Keratinocyte (primary cell): ENCODE measurements at regions not wholly inside any gene's neighbourhood (a gene's known extent, or its start where the extent isn't known, plus 50 kb on each side); places are given as distances from the start of the nearest gene placed in this dataset.

Experiments used
- DNase-seq: peaks from one replicate; pipeline ENCODE4 v3.0.0-alpha.2; 2011; ENCODE audit warnings: low read depth, missing footprints, low spot score
- FAIRE-seq: peaks from 2 replicates; lab custom pipeline; 2011; peaks lifted over from hg19 to GRCh38; lab: Jason Lieb, UNC
- H2AFZ ChIP-seq: 2 replicates; pipeline ENCODE4 v1.6.0; 2012; ENCODE audit warnings: low read length, control low read depth, inconsistent platforms; ENCODE audit not compliant: control insufficient read depth
- H3K27ac ChIP-seq: 2 replicates; pipeline ENCODE4 v1.5.1; 2011; ENCODE audit warnings: low read length; ENCODE audit not compliant: control insufficient read depth, insufficient read depth
- H3K27me3 ChIP-seq: 3 replicates; pipeline ENCODE4 v1.6.0; 2011; ENCODE audit warnings: low read length; ENCODE audit not compliant: control insufficient read depth, insufficient read depth; ENCODE audit errors: extremely low read depth
- H3K36me3 ChIP-seq, 2 experiments: 2 replicates in 1 of 2; 3 replicates in 1 of 2; pipeline ENCODE4 v1.5.1; 2011; ENCODE audit warnings: low read length in 2 of 2, mild to moderate bottlenecking in 1 of 2; ENCODE audit not compliant: control insufficient read depth in 2 of 2, insufficient read depth in 2 of 2; ENCODE audit errors: extremely low read depth in 1 of 2
- H3K4me1 ChIP-seq: 3 replicates; pipeline ENCODE4 v1.5.1; 2011; ENCODE audit warnings: low read length; ENCODE audit not compliant: control insufficient read depth, insufficient read depth; ENCODE audit errors: extremely low read depth
- H3K4me2 ChIP-seq: 3 replicates; pipeline ENCODE4 v1.6.0; 2011; ENCODE audit warnings: low read depth, low read length; ENCODE audit not compliant: control insufficient read depth, insufficient read depth; ENCODE audit errors: extremely low read depth
- H3K4me3 ChIP-seq, 3 experiments: fragments of 200-600 bp in 1 of 3; sonication (generic) in 1 of 3; 2 replicates in 2 of 3; 3 replicates in 1 of 3; pipeline ENCODE4 v1.5.1; 2011 to 2016; ENCODE audit warnings: low read length in 3 of 3, mild to moderate bottlenecking in 3 of 3, control low read depth in 2 of 3, inconsistent platforms in 1 of 3, low read depth in 1 of 3, mixed read lengths in 1 of 3, mixed run types in 1 of 3, moderate library complexity in 1 of 3; ENCODE audit not compliant: control insufficient read depth in 2 of 3, insufficient read depth in 2 of 3; ENCODE audit errors: extremely low read depth in 1 of 3
- H3K79me2 ChIP-seq: 2 replicates; pipeline ENCODE4 v1.6.0; 2012; ENCODE audit warnings: low read length; ENCODE audit not compliant: control insufficient read depth, insufficient read depth
- H3K9ac ChIP-seq: 3 replicates; pipeline ENCODE4 v1.6.0; 2011; ENCODE audit warnings: low read length; ENCODE audit not compliant: control insufficient read depth, insufficient read depth; ENCODE audit errors: extremely low read depth
- H3K9me1 ChIP-seq: 3 replicates; pipeline ENCODE4 v1.6.0; 2011; ENCODE audit warnings: low read length; ENCODE audit not compliant: control insufficient read depth, insufficient read depth; ENCODE audit errors: extremely low read depth
- H3K9me3 ChIP-seq: 2 replicates; pipeline ENCODE4 v1.5.1; 2012; ENCODE audit warnings: low read depth, low read length; ENCODE audit not compliant: control insufficient read depth
- H4K20me1 ChIP-seq: 3 replicates; pipeline ENCODE4 v1.6.0; 2011; ENCODE audit warnings: low read length; ENCODE audit not compliant: control insufficient read depth, insufficient read depth; ENCODE audit errors: extremely low read depth
- EZH2 ChIP-seq: IDR thresholded peaks from one replicate; pipeline ENCODE4 v1.6.1; 2012; ENCODE audit warnings: inconsistent platforms, mild to moderate bottlenecking, low read length, moderate library complexity
- dilution Hi-C: fragments of 300-500 bp; cut with MboI; formaldehyde crosslinking; loops from one replicate; pipeline ENCODE4 v1.7.0; 2020; ENCODE audit warnings: low sequenced_read_pairs; ENCODE audit not compliant: extremely low pct_ligation_motif_present
- TF ChIP-seq, protein P1 (sequence below), 3 experiments: IDR thresholded peaks in 1 of 3; conservative IDR thresholded peaks in 1 of 3; optimal IDR thresholded peaks in 1 of 3; 2 replicates in 2 of 3; 3 replicates in 1 of 3; pipeline versions ENCODE3 to v1.5.1; 2011; ENCODE audit warnings: low read length in 3 of 3, mild to moderate bottlenecking in 3 of 3, moderate library complexity in 2 of 3, control low read depth in 1 of 3, inconsistent platforms in 1 of 3; ENCODE audit not compliant: insufficient read depth in 2 of 3; ENCODE audit errors: extremely low read depth in 1 of 3

DNA sequence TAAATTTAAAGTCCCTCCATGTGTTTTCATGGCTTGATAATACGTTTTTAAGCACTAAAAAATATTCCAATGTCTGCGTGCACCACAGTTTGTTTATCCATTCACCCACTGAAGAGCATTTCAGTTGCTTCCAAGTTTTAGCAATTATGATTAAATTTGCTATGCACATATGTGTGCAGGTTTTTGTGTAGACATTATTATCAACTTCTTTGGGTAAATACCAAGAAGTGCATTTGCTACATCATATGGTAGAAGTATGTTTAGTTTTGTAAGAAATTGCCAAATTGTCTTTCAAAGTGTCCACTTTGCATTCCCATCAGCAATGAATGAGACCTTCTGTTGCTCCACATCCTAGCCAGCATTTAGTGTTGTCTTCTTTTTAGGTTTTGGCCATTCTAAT is 550.0 kb downstream of the BRINP3 start:
- dilution Hi-C loops: no loop called here
- Histone ChIP-seq H3K4me2 (no peak overlapping the region), H3K4me1 (no peaks in the 10 kb centered on the region)

DNA sequence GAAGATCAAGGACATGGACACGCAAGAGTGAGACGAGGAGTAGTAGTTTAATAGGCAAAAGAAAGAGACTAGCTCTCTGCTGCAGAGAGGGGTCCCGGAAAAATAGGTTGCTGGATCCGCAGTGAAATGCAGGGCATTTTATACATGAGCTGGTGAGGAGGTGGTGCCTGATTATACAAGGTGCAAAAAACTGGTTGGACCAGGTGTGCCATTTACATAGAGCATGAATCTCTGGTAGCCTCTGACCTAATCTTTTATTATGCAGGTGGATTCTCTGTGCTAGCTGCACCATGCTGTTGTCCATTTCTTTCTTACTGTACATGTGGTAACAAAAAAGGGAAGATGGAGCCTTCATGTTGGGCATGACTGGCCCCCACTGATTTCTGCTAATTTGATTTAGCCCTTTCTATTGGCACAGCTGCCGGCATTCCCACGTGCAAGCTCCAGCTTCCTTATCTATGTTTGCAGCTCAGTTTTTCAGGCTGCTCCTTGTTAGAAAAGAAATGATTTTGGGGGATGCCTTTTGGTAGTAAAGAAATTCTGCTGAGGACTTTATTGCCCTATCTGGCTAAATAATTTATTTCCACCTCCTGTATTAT is 548.1 kb downstream of the BRINP3 start:
- no peaks in the 10 kb centered on the region for H4K20me1 ChIP-seq
- no peaks in the 10 kb centered on the region for H3K4me1 ChIP-seq
- DNase-seq: no peak
- H3K9ac ChIP-seq: no peak overlapping the region
- no peak overlapping the region for H3K4me3 ChIP-seq
- no peaks in the 10 kb centered on the region for H3K36me3 ChIP-seq
- no peaks in the 10 kb centered on the region for H3K27me3 ChIP-seq
- no peaks in the 10 kb centered on the region for H3K9me3 ChIP-seq
- TF ChIP-seq, protein P1, sequence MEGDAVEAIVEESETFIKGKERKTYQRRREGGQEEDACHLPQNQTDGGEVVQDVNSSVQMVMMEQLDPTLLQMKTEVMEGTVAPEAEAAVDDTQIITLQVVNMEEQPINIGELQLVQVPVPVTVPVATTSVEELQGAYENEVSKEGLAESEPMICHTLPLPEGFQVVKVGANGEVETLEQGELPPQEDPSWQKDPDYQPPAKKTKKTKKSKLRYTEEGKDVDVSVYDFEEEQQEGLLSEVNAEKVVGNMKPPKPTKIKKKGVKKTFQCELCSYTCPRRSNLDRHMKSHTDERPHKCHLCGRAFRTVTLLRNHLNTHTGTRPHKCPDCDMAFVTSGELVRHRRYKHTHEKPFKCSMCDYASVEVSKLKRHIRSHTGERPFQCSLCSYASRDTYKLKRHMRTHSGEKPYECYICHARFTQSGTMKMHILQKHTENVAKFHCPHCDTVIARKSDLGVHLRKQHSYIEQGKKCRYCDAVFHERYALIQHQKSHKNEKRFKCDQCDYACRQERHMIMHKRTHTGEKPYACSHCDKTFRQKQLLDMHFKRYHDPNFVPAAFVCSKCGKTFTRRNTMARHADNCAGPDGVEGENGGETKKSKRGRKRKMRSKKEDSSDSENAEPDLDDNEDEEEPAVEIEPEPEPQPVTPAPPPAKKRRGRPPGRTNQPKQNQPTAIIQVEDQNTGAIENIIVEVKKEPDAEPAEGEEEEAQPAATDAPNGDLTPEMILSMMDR (optimal IDR thresholded peaks at IDR 0.05 in 1 of 3, IDR thresholded peaks at IDR 0.05 in 1 of 3, conservative IDR thresholded peaks at IDR 0.05 in 1 of 3; ENCODE audit: extremely low read depth in 1 of 3, insufficient read depth in 2 of 3, low read length in 3 of 3): no peak
- no peak for TF ChIP-seq EZH2
- dilution Hi-C loops: no loop called here
- H3K79me2 ChIP-seq: no peaks in the 10 kb centered on the region
- no peak overlapping the region for H3K27ac ChIP-seq
- H3K4me2 ChIP-seq: no peak overlapping the region
- FAIRE-seq: no peak
- H3K9me1 ChIP-seq: no peaks in the 10 kb centered on the region
- no peak overlapping the region for H2AFZ ChIP-seq

More for the DNA sequence above, 550.0 kb downstream of the BRINP3 start:
- Histone ChIP-seq H4K20me1 (no peaks in the 10 kb centered on the region), H3K4me3 (no peak overlapping the region), H3K79me2 (no peaks in the 10 kb centered on the region), H3K9me1 (no peaks in the 10 kb centered on the region), H2AFZ (no peak overlapping the region), H3K27me3 (no peaks in the 10 kb centered on the region), H3K27ac (no peak overlapping the region), H3K36me3 (no peaks in the 10 kb centered on the region), H3K9me3 (no peaks in the 10 kb centered on the region), H3K9ac (no peak overlapping the region)
- no peak for FAIRE-seq
- no peak for TF ChIP-seq EZH2
- DNase-seq: no peak

- Histone ChIP-seq H3K9me1 (no peaks in the 10 kb centered on the region), H4K20me1 (no peaks in the 10 kb centered on the region), H3K4me1 (no peaks in the 10 kb centered on the region), H3K79me2 (no peaks in the 10 kb centered on the region), H3K4me2 (no peak overlapping the region), H3K27me3 (no peaks in the 10 kb centered on the region), H2AFZ (no peak overlapping the region), H3K36me3 (no peaks in the 10 kb centered on the region), H3K9me3 (no peaks in the 10 kb centered on the region), H3K4me3 (no peak overlapping the region), H3K9ac (no peak overlapping the region), H3K27ac (no peak overlapping the region)
- dilution Hi-C loops: no loop called here
- DNase-seq: no peak
- TF ChIP-seq EZH2: no peak
- TF ChIP-seq, protein P1 (optimal IDR thresholded peaks at IDR 0.05 in 1 of 3, IDR thresholded peaks at IDR 0.05 in 1 of 3, conservative IDR thresholded peaks at IDR 0.05 in 1 of 3; ENCODE audit: extremely low read depth in 1 of 3, insufficient read depth in 2 of 3, low read length in 3 of 3): no peak
- FAIRE-seq: no peak
Measured at GRCh38 chr1:189936861-189937260, 540.8 kb downstream of the BRINP3 start.
